HEK293 (cell line): ENCODE measurements at regions not wholly inside any gene's neighbourhood (a gene's known extent, or its start where the extent isn't known, plus 50 kb on each side); places are given as distances from the start of the nearest gene placed in this dataset.

ENCODE experiments used
- WT1 ChIP-seq: fragments of 450-650 bp; formaldehyde crosslinking; IDR thresholded peaks from 2 replicates; pipeline ENCODE4 v1.5.1; 2016; ENCODE audit warnings: missing biosample characterization, missing genetic modification characterization
- ZNF175 ChIP-seq: fragments of 450-650 bp; formaldehyde crosslinking; IDR thresholded peaks from 2 replicates; pipeline ENCODE4 v1.5.1; 2016; ENCODE audit warnings: missing biosample characterization, missing genetic modification characterization
- TF ChIP-seq, protein P1 (sequence below): fragments of 450-650 bp; formaldehyde crosslinking; IDR thresholded peaks from 2 replicates; pipeline ENCODE4 v1.5.1; 2016; ENCODE audit warnings: missing biosample characterization, missing genetic modification characterization

DNA sequence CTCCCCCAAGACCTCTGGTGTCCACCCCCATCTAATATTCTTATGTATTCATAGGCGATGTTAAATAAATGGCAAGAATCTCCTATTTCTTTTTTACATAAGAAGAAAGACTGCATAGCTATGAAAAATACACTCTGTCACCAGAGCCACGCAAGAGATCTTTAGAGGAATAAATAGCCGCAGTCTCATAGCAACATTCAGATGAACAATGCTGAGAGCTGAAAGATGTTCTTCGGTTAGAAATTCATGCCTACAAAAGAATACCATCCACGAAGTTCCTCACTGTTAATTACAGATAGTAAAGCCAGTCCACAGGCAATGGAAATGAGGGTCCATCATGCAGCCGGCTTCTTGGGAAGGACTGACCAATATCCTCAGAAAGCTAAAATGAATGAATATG is 76.0 kb upstream of the SOD1 start:
- TF ChIP-seq, protein P1, sequence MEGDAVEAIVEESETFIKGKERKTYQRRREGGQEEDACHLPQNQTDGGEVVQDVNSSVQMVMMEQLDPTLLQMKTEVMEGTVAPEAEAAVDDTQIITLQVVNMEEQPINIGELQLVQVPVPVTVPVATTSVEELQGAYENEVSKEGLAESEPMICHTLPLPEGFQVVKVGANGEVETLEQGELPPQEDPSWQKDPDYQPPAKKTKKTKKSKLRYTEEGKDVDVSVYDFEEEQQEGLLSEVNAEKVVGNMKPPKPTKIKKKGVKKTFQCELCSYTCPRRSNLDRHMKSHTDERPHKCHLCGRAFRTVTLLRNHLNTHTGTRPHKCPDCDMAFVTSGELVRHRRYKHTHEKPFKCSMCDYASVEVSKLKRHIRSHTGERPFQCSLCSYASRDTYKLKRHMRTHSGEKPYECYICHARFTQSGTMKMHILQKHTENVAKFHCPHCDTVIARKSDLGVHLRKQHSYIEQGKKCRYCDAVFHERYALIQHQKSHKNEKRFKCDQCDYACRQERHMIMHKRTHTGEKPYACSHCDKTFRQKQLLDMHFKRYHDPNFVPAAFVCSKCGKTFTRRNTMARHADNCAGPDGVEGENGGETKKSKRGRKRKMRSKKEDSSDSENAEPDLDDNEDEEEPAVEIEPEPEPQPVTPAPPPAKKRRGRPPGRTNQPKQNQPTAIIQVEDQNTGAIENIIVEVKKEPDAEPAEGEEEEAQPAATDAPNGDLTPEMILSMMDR (tag by site-specific recombination): no peak
- TF ChIP-seq WT1: no peak
- TF ChIP-seq ZNF175 (tag by site-specific recombination): no peak
